ENCODE measurements at regions not wholly inside any gene's neighbourhood (a gene's known extent, or its start where the extent isn't known, plus 50 kb on each side); places are given as distances from the start of the nearest gene placed in this dataset.

DNA sequence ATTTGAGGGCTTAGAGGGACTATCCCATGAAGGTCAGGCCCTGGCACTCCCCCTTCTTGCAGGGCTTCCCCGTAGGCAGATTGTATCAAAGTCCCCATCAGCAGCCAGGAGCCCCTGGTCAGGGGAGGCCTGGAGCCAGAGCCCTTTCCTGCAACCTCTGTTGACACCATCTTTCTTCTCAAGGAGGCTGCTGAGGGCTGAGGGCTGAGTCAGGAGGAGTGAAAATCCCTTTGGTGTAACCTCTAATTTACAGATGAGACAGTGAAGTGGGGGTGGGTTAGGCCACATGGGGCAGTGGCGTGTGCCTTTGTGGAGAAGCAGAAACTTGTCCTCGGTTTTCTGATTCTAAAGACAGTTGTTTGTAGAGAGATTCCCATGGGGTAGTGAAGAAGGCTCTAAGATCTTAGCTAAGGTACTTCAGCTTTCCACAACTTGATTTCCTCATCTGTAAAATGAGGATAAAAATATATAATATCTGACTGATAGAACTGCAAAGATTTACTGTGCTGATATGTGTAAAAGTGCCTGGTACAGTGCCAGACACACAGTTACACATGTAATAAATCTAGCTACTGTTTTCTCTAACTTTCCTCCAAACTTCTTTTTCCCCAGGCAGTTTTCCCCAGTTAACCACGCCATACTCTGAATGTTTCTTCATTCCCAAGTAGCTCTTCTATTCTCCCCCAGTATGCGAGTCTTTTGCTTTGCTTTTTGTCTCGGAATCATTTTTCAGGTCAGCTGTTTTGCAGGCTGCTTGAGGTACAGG lies 249.4 kb upstream of the TPM1 start:
- no peak for DNase-seq

DNA sequence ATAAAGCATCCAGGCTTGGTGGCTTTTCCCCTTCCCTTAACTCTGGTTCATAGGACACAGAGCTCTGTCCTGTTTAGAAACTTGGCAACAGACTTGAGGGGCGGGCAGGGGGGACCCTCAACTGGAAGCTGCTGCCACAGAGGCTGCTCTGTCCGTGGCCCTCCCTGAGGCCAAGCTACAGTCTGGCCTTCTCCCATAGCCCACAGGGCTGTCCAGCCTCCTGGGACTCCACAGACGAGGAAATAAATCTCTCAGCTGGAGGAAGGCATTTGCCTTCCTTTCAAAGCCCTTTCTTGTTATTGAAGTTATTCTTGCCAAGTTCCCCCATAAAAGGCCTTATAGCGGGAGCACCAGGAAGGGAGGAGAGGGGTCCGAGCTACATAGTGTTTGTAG lies 248.8 kb upstream of the TPM1 start:
- DNase-seq: peak in 1 of 51 donors; percentile 8

DNA sequence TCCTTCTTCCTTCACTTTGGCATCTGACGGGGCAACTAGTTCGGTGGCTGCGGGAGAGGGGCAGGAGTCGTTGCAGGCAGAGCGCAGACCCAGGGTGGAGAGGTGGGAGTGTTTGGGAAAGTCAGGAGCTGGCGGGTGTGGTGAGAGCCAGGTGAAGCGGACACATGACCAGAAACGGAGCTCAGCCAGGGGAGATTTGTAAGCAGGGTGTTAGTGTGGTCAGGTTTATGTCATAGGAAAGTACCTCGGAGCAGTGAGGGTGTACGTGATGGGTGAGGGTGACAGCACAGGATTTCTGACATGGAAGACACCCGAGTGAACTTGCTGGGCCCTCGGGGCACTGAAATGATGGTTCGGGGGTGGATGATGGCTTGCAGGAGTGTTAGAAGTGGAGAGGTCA lies 247.4 kb upstream of the TPM1 start:
- no peak for DNase-seq

DNA sequence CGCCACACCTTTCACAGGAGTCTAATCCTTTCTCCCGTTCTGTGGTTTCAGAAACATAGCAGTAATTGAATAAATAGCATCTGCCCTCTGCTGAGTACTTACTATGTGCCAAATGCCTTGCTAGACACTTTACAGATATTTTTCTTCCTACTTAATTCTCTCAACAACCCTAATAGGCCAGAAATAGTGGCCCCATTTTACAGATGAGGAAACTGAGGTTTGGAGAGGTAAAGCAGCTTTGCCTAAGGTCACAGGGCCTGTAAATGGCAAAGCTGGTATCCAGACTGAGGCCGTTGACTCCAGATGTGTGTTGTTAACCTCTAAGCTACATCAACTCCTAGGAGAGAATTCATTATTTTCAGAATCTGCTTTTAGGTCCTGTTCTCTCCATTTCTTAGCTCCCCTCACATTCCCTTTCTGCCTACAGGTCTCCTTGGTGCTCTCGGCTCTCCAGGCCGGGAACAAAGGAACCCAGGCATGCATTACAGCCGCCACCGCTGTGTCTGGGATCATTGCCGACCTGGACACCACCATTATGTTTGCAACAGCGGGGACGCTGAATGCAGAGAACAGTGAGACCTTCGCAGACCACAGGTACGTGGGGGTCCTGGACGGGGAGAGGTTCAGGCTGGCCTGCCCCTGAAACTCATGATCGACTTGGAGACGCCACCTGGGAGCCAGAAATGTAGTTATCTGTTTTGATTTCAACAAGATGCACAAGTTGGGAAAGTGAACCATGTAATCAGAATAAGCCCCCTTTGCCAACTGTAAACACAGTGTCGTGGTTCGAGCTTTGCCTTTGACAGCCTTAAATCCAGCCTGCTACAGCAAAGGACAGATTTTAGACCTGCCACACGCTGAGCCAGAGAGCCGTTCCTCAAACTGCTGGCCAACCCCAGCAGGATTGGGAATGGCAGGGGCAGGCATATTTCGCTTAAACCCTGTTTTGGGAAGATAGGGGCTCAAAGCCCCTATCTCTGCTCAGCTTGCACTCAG lies 246.5 kb upstream of the TPM1 start:
- DNase-seq: no peak

- no peak for DNase-seq
These were observed 245.4 kb upstream of the TPM1 start for GRCh38 chr15:62797171-62797570.

GRCh38 chr15:62798536-62798935 lies 244.0 kb upstream of the TPM1 start:
- DNase-seq: no peak

DNA sequence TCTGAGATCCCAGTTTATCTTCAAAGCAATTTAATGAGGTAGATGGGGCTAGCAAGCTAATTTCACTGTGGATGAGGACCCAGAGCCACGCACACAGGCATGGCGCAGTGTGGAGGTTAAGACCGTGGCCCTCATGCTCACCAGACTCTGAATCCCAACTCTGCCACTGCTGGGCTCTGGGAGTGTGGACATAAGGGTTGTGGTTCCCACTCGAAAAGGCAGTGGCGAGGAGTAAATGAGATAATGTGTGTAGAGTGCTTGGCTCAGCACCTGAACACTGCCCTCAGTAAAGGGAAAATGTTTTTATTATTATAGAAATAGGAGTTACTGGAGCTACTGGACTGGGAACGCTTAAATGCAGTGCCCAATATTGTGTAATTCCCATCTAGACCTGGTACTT lies 243.5 kb upstream of the TPM1 start:
- no peak for DNase-seq

- DNase-seq: no peak
These were observed 242.6 kb upstream of the TPM1 start for GRCh38 chr15:62799919-62800318.

- DNase-seq: peak in 1 of 51 donors; percentile 9
These were observed 239.9 kb upstream of the TPM1 start for GRCh38 chr15:62802612-62803011.

GRCh38 chr15:62803856-62804400 lies 238.6 kb upstream of the TPM1 start:
- DNase-seq: no peak

- no peak for DNase-seq
These were observed 237.0 kb upstream of the TPM1 start for GRCh38 chr15:62805502-62805901.

DNA sequence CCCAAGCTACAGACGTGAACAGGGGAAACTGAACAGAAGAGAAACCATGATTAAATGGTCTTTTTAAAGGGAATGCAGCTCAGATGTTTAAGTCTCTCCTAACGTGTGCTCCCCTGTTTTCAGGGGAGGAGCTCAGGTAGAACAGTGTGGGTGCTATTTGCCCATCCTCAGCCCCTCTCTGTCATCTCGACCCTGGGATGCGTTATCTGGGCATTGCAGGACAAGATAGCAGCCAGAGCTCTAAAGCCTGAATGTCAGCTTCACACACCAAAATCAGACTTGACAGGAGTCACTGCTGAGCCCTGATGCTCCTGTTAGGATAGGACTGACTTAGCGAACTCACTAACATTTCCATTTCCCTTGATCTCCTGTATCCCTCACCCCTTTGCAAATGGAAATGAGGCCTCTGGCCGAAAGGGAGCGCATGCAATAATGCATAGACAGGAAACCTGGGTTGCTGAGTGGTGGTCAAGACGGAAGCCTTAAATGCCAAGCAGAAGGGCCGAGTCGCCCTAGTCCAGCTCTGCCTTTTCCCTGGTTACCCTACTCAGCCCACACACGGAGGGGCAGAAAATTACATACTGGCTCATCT lies 234.9 kb upstream of the TPM1 start:
- no peak for DNase-seq

DNA sequence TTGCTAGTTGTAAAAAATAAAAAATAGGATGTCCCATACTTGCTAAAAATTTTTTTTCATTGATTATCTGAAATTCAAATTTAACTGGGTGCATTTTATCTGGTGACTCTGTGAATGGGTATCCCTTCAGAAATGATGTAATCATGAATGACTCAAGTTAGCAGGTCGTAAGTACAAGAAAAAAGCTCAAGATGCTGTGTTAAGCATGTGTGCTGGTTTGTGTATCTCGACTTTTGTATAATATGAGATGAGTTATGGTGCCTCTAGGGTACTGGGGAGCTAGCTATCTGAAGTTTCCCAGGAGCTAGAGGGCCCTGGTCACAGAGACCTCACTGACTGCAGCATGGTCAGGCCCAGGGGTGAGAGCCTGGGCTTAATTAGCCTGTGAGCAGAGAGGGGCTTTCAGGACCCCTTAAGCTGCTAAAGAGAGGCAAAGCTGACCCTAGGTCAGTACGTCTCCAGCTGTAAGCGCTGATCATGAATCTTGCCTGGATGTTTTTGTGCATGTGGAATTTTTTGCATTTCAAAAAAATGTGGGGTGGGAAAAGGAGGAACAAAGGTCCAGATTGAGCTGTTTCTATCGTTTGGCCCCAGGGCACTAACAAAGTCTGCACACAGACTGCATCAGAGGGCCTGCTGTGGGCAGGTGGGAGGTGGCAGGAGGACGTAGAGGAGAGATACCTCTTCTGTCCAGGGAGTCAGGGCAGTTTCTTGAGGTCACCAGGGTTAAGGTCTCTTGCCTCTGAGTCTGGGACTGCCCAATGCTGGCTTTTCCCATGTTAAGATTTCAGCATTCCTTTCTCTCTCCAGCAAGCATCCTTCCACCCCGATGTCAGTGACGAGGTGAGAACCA lies 233.2 kb upstream of the TPM1 start:
- DNase-seq: no peak

DNA sequence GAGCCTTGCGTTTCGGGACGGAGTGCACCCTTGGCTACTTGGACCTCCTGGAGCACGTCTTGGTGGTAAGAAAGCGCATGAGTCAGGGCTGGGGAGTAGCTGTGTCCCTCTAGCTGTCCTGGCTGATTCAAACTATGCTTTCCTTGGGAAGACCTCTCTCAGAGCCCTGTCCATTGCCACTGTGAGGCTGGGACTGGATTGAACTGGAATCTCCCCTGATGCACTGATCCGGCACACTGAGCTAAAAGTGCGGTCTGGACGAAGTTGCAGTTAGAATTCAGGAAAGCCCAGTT lies 232.6 kb upstream of the TPM1 start:
- DNase-seq: no peak

DNA sequence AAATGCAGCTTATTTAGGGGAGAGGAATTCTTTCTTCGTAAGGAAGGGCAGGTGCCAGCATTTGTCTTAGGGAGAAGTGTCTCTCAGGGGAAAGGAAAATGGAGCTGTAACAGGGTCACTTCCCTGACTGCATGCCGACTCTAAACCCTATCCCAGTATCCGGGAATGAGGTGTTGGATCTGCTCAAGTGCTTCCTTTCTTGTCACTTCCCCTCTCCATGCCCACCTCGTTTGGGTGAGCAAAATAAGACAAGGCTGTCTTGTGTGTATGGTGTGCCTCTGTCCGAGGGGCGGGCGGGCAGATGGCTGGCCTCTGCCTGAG lies 230.1 kb upstream of the TPM1 start:
- DNase-seq: no peak

GRCh38 chr15:62816342-62817069 lies 226.0 kb upstream of the TPM1 start:
- DNase-seq: no peak

- DNase-seq: no peak
These were observed 223.9 kb upstream of the TPM1 start for GRCh38 chr15:62818691-62819090.

GRCh38 chr15:62821384-62822131 lies 221.0 kb upstream of the TPM1 start:
- DNase-seq: no peak

GRCh38 chr15:62822228-62822627 lies 220.3 kb upstream of the TPM1 start:
- DNase-seq: no peak

- DNase-seq: no peak
These were observed 219.0 kb upstream of the TPM1 start for GRCh38 chr15:62823561-62823960.

All from hypothalamus (tissue), 51 donors.